ENCODE measurements at regions not wholly inside any gene's neighbourhood (a gene's known extent, or its start where the extent isn't known, plus 50 kb on each side); places are given as distances from the start of the nearest gene placed in this dataset.

- H3K27me3 ChIP-seq (ENCODE audit: insufficient read depth, low read depth, severe bottlenecking): no peaks in the 10 kb centered on the region
- DNase-seq: no peak
- H3K36me3 ChIP-seq: no peaks in the 10 kb centered on the region
- TF ChIP-seq CTCF (IDR thresholded peaks at IDR 0.05; ENCODE audit: low read depth, low read length): no peak
- H3K4me3 ChIP-seq (ENCODE audit: low read depth, low read length): no peak overlapping the region
- no peaks in the 10 kb centered on the region for H3K9me3 ChIP-seq (ENCODE audit: severe bottlenecking)
- H3K27ac ChIP-seq: no peak overlapping the region
Observed at GRCh38 chr3:64976456-64976855, 288.7 kb upstream of the ADAMTS9 start.

- DNase-seq: no peak
- H3K36me3 ChIP-seq: no peaks in the 10 kb centered on the region
- no peaks in the 10 kb centered on the region for H3K27me3 ChIP-seq (ENCODE audit: insufficient read depth, low read depth, severe bottlenecking)
- H3K4me3 ChIP-seq (ENCODE audit: low read depth, low read length): no peak overlapping the region
- no peak for TF ChIP-seq CTCF (IDR thresholded peaks at IDR 0.05; ENCODE audit: low read depth, low read length)
- no peaks in the 10 kb centered on the region for H3K9me3 ChIP-seq (ENCODE audit: severe bottlenecking)
- H3K27ac ChIP-seq: no peak overlapping the region
Observed at GRCh38 chr3:64975147-64975546, 287.3 kb upstream of the ADAMTS9 start.

- Histone ChIP-seq H3K4me3 (ENCODE audit: low read depth, low read length) (no peak overlapping the region), H3K36me3 (no peaks in the 10 kb centered on the region), H3K9me3 (ENCODE audit: severe bottlenecking) (no peaks in the 10 kb centered on the region), H3K27ac (no peak overlapping the region), H3K27me3 (ENCODE audit: insufficient read depth, low read depth, severe bottlenecking) (no peaks in the 10 kb centered on the region)
- no peak for TF ChIP-seq CTCF (IDR thresholded peaks at IDR 0.05; ENCODE audit: low read depth, low read length)
- no peak for DNase-seq
Observed at GRCh38 chr3:64974401-64974800, 286.6 kb upstream of the ADAMTS9 start.

GRCh38 chr3:64972793-64973192 lies 285.0 kb upstream of the ADAMTS9 start:
- TF ChIP-seq CTCF (IDR thresholded peaks at IDR 0.05; ENCODE audit: low read depth, low read length): no peak
- Histone ChIP-seq H3K27ac (no peak overlapping the region), H3K4me3 (ENCODE audit: low read depth, low read length) (no peak overlapping the region), H3K9me3 (ENCODE audit: severe bottlenecking) (no peaks in the 10 kb centered on the region), H3K36me3 (no peaks in the 10 kb centered on the region), H3K27me3 (ENCODE audit: insufficient read depth, low read depth, severe bottlenecking) (no peaks in the 10 kb centered on the region)
- DNase-seq: no peak

GRCh38 chr3:64971602-64972001 lies 283.8 kb upstream of the ADAMTS9 start:
- no peak for DNase-seq
- Histone ChIP-seq H3K9me3 (ENCODE audit: severe bottlenecking) (no peaks in the 10 kb centered on the region), H3K27me3 (ENCODE audit: insufficient read depth, low read depth, severe bottlenecking) (no peaks in the 10 kb centered on the region), H3K36me3 (no peaks in the 10 kb centered on the region), H3K27ac (no peak overlapping the region), H3K4me3 (ENCODE audit: low read depth, low read length) (no peak overlapping the region)
- TF ChIP-seq CTCF (IDR thresholded peaks at IDR 0.05; ENCODE audit: low read depth, low read length): no peak

GRCh38 chr3:64970634-64971033 lies 282.8 kb upstream of the ADAMTS9 start:
- no peak for DNase-seq
- Histone ChIP-seq H3K27me3 (ENCODE audit: insufficient read depth, low read depth, severe bottlenecking) (no peaks in the 10 kb centered on the region), H3K9me3 (ENCODE audit: severe bottlenecking) (no peaks in the 10 kb centered on the region), H3K36me3 (no peaks in the 10 kb centered on the region), H3K4me3 (ENCODE audit: low read depth, low read length) (no peak overlapping the region), H3K27ac (no peak overlapping the region)
- TF ChIP-seq CTCF (IDR thresholded peaks at IDR 0.05; ENCODE audit: low read depth, low read length): no peak

Measured in WERI-Rb-1 (cell line).